ENCODE measurements at regions not wholly inside any gene's neighbourhood (a gene's known extent, or its start where the extent isn't known, plus 50 kb on each side); places are given as distances from the start of the nearest gene placed in this dataset.

DNA sequence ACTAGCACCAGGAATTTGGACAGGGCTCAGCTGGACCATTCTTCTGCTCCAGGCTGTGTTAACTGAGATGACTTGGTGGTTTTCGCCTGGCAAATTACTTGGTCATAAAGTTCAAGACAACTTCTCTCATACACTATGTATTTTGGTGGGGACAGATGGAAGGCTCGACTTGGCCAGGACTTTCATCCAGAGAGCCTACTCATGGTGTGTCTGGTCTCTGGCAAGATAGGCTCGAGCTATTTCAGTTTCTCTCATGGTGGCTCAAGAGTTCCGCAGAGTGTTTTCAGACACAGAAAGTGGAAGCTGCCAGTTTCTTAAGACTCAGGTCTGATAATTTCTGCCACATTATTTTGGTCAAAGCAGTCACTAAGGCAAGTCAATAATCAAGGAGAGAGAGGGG is 135.6 kb downstream of the IRX2 start:
- Histone ChIP-seq H3K27me3 (replicated peaks) (no peaks in the 10 kb centered on the region), H3K27ac (no peak overlapping the region), H3K4me3 (ENCODE audit: low read depth, low read length) (no peak overlapping the region), H3K36me3 (replicated peaks) (no peaks in the 10 kb centered on the region)
- TF ChIP-seq, protein P1, sequence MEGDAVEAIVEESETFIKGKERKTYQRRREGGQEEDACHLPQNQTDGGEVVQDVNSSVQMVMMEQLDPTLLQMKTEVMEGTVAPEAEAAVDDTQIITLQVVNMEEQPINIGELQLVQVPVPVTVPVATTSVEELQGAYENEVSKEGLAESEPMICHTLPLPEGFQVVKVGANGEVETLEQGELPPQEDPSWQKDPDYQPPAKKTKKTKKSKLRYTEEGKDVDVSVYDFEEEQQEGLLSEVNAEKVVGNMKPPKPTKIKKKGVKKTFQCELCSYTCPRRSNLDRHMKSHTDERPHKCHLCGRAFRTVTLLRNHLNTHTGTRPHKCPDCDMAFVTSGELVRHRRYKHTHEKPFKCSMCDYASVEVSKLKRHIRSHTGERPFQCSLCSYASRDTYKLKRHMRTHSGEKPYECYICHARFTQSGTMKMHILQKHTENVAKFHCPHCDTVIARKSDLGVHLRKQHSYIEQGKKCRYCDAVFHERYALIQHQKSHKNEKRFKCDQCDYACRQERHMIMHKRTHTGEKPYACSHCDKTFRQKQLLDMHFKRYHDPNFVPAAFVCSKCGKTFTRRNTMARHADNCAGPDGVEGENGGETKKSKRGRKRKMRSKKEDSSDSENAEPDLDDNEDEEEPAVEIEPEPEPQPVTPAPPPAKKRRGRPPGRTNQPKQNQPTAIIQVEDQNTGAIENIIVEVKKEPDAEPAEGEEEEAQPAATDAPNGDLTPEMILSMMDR (IDR thresholded peaks at IDR 0.05; ENCODE audit: low read depth, low read length, missing control alignments), result no peak
- in situ Hi-C loops (cut with HindIII; ENCODE audit: low pct_ligation_motif_present, low sequenced_read_pairs), result no loop called here
- no peak for DNase-seq

DNA sequence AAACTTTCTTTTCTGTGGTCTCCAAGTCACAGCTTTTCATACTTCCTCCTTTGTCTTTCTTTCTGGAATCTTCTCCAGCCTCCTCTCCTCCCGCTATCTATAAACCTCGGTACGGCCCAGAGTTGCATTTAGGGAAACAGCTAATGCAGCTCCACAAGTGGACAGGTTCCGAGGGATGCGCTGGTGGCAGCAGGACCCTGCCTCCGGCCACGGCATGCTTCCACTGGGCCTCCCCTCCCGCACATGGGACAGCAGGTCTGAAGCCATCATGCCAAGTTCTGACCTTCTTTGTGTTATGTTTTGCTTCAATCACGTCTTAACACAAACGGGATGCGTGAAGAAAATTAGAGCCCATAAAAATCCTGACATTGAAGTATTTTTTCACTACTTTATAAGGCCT is 136.9 kb downstream of the IRX2 start:
- in situ Hi-C loops (cut with HindIII; ENCODE audit: low pct_ligation_motif_present, low sequenced_read_pairs), result no loop called here
- DNase-seq, result no peak

DNA sequence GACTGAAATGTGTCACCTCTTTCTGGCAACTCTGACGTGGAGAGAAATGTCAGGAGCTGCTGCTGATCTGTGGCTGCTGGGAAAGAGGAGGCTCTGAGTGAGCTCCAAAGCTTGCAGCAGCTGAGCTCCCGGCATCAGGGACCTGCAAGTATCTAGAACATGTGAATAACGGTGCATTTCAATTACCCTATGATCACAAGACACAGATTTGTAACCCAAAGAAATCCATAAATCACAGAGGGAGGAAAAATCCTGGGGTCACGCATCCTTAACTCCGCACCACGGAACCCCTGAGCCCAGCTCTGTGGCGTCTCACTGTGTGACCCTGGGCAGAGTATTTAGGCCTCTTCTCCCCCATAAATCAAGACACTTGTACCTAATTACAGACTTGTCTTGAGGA is 139.8 kb downstream of the IRX2 start:
- H3K36me3 ChIP-seq (replicated peaks), result no peaks in the 10 kb centered on the region
- H3K27me3 ChIP-seq (replicated peaks), result no peaks in the 10 kb centered on the region
- TF ChIP-seq, protein P1 (IDR thresholded peaks at IDR 0.05; ENCODE audit: low read depth, low read length, missing control alignments), result no peak
- DNase-seq, result no peak
- in situ Hi-C loops (cut with HindIII; ENCODE audit: low pct_ligation_motif_present, low sequenced_read_pairs), result no loop called here
- no peak overlapping the region for H3K4me3 ChIP-seq (ENCODE audit: low read depth, low read length)
- no peak overlapping the region for H3K27ac ChIP-seq

More for the DNA sequence above, 136.9 kb downstream of the IRX2 start:
- Histone ChIP-seq H3K4me3 (ENCODE audit: low read depth, low read length) (no peak overlapping the region), H3K36me3 (replicated peaks) (no peaks in the 10 kb centered on the region), H3K27ac (no peak overlapping the region), H3K27me3 (replicated peaks) (no peaks in the 10 kb centered on the region)
- TF ChIP-seq, protein P1 (IDR thresholded peaks at IDR 0.05; ENCODE audit: low read depth, low read length, missing control alignments), result no peak

DNA sequence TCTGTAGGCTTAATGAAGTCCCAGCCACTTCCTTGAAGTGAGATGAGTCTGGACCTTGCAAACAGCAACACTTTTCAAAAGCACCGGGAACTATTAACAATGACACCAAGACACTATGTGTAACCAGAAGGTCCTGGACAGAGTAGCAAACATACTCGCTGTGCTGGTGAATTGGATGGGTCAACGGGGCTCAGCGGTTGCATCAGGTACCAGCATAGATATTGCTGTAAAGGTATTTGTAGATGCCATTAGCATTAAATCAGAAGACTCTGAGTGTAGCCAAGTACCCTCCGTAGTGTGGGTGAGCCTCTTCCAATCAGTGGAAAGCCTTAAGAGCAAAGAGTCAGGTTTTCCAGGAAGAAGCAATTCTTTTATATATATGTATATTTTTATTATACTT is 140.5 kb downstream of the IRX2 start:
- in situ Hi-C loops (cut with HindIII; ENCODE audit: low pct_ligation_motif_present, low sequenced_read_pairs), result no loop called here

DNA sequence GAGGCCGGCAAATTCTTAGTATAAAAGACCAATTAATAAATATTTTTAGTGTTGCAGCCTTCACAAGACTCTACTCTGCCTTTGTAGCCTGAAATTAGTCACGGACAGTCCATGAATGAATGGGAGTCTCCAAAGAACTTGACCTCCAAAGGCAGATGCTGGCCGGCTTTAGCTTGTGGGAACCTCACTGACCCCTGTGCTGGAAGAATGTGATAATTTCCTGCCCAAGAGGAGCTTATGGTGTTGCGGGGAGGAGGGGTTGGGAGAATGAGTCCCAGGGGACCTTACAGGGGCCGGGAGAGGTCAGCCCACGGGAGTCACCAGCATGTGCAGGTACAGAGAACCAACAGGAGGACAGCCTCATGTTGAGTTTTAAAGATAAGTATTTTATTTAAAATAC is 143.1 kb downstream of the IRX2 start:
- Histone ChIP-seq H3K27me3 (replicated peaks) (no peaks in the 10 kb centered on the region), H3K27ac (no peak overlapping the region), H3K4me3 (ENCODE audit: low read depth, low read length) (no peak overlapping the region), H3K36me3 (replicated peaks) (no peaks in the 10 kb centered on the region)
- TF ChIP-seq, protein P1 (IDR thresholded peaks at IDR 0.05; ENCODE audit: low read depth, low read length, missing control alignments), result no peak
- DNase-seq, result no peak
- in situ Hi-C loops (cut with HindIII; ENCODE audit: low pct_ligation_motif_present, low sequenced_read_pairs), result no loop called here

More for the DNA sequence above, 140.5 kb downstream of the IRX2 start:
- TF ChIP-seq, protein P1 (IDR thresholded peaks at IDR 0.05; ENCODE audit: low read depth, low read length, missing control alignments), result no peak
- no peaks in the 10 kb centered on the region for H3K27me3 ChIP-seq (replicated peaks)
- DNase-seq, result no peak
- H3K4me3 ChIP-seq (ENCODE audit: low read depth, low read length), result no peak overlapping the region
- H3K27ac ChIP-seq, result no peak overlapping the region
- H3K36me3 ChIP-seq (replicated peaks), result no peaks in the 10 kb centered on the region

DNA sequence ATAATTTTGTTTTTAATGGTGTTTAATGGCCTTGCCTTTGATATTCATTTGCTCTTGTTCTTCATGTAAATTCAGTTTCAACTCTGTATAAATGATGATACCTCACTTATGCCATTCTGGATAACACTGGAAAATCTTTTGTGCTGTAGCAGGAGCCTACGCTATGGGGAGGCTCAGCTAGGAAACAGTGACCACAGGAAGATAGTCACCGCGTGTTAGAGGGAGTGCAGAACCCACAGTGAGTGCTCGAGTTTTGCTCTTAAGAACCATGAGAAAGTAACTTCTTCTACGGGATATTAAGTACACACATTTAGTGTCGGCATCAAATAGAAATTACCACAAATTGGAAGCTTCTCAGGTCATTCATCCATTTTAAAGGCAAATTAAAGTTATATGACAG is 143.9 kb downstream of the IRX2 start:
- H3K27ac ChIP-seq, result no peak overlapping the region
- no peak overlapping the region for H3K4me3 ChIP-seq (ENCODE audit: low read depth, low read length)
- no peak for DNase-seq
- H3K36me3 ChIP-seq (replicated peaks), result no peaks in the 10 kb centered on the region
- H3K27me3 ChIP-seq (replicated peaks), result no peaks in the 10 kb centered on the region
- TF ChIP-seq, protein P1 (IDR thresholded peaks at IDR 0.05; ENCODE audit: low read depth, low read length, missing control alignments), result no peak
- in situ Hi-C loops (cut with HindIII; ENCODE audit: low pct_ligation_motif_present, low sequenced_read_pairs), result no loop called here

Measured in brain microvascular endothelial cell (primary cell).